Right lobe of liver (tissue), 4 donors: ENCODE measurements at regions not wholly inside any gene's neighbourhood (a gene's known extent, or its start where the extent isn't known, plus 50 kb on each side); places are given as distances from the start of the nearest gene placed in this dataset.
"Not testable (repeated sequence)": the region's sequence is repeated elsewhere in the genome, so short reads cannot be mapped to it uniquely, and the experiment has no call there.

Experiments
- CTCF ChIP-seq, 4 donors: fragments of 200-600 bp in 3 of 4; fragments of 450-650 bp in 1 of 4; IDR thresholded peaks; one replicate each; pipeline versions ENCODE4 v1.5.1 to v1.8.0; 2016 to 2022; ENCODE audit warnings: antibody characterized with exemption in 4 of 4, mild to moderate bottlenecking in 2 of 4
- POLR2A ChIP-seq: fragments of 450-650 bp; IDR thresholded peaks from one replicate; pipeline ENCODE4 v1.6.1; 2017; ENCODE audit warnings: antibody characterized with exemption, mild to moderate bottlenecking
- donor health status: DM: no; HTN: no; CAD: no.
- donor health status: DM: no; HTN: no; CAD: no.
- donor health status: DM: no; HTN: yes; CAD: no.

DNA sequence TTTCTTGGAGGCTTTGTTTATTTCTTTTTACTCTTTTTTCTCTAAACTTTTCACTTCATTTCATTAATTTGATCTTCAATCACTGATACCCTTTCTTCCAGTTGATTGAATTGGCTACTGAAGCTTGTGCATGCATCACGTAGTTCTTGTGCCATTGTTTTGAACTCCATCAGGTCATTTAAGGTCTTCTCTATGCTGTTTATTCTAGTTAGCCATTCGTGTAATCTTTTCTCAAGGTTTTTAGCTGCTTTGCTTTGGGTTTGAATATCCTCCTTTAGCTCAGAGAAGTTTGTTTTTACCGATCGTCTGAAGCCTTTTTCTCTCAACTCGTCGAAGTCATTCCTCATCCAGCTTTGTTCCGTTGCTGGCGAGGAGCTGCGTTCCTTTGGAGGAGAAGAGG is 189.9 kb downstream of the TTC6 start:
- TF ChIP-seq CTCF (IDR thresholded peaks at IDR 0.05); POLR2A: not testable (repeated sequence)
